Stimulated activated naive CD8-positive, alpha-beta T cell treated with anti-CD3 and anti-CD28 coated beads, Interleukin-15, Interleukin-2, amounts not matched to agents 100 ng/mL and 50 ng/mL, for 24 hours (primary cell): ENCODE measurements at regions not wholly inside any gene's neighbourhood (a gene's known extent, or its start where the extent isn't known, plus 50 kb on each side); places are given as distances from the start of the nearest gene placed in this dataset.

ENCODE experiments used
- H3K27ac Mint-ChIP-seq: one replicate; pipeline ENCODE4 v1.8.0; 2021; ENCODE audit warnings: mild to moderate bottlenecking, mixed read lengths
- H3K27me3 Mint-ChIP-seq: one replicate; pipeline ENCODE4 v1.8.0; 2021; ENCODE audit warnings: mixed read lengths
- H3K36me3 Mint-ChIP-seq: one replicate; pipeline ENCODE4 v1.8.0; 2021; ENCODE audit warnings: low read depth, mixed read lengths
- H3K4me1 Mint-ChIP-seq: one replicate; pipeline ENCODE4 v1.8.0; 2021; ENCODE audit warnings: low read depth, mixed read lengths
- H3K4me3 Mint-ChIP-seq: one replicate; pipeline ENCODE4 v1.8.0; 2021; ENCODE audit warnings: mild to moderate bottlenecking, mixed read lengths
- H3K9me3 Mint-ChIP-seq: one replicate; pipeline ENCODE4 v1.8.0; 2021; ENCODE audit warnings: mixed read lengths

DNA sequence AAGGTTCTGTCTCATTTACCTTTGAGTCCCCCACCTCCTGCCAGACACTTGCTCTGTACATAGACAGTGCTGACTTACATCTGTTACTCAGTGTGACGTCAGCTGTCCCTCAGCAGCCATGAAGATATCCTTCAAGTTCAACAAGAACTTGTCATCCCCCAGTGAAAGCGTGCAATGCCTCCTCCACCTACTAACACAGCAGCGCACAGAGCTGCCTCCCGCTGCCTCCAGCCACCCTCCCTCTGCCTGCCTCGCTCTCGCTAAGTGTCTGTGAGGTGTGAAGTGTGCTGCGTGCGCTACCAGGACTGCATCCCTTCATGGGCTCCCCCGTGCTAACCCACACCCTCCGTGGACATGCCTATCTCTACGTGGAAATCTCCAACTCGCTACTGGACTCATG lies 621.4 kb downstream of the BRD1 start:
- no peaks in the 10 kb centered on the region for H3K4me1 Mint-ChIP-seq

DNA sequence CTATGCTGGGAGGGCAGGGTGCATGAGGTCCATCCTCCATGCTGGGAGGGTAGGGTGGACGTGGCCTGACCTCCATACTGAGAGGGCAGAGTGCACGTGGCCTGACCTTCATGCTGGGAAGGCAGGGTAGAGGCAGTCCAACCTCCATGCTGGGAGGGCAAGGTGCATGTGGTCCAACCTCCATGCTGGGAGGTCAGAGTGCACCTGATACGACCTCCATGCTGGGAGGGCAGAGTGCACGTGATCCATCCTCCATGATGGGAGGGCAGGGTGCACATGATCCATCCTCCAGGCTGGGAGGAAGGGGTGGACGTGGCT lies 622.2 kb downstream of the BRD1 start:
- H3K9me3 Mint-ChIP-seq, result no peaks in the 10 kb centered on the region
- no peaks in the 10 kb centered on the region for H3K4me1 Mint-ChIP-seq
- no peaks in the 10 kb centered on the region for H3K27me3 Mint-ChIP-seq
- H3K4me3 Mint-ChIP-seq, result no peak overlapping the region
- H3K27ac Mint-ChIP-seq, result no peak overlapping the region
- no peaks in the 10 kb centered on the region for H3K36me3 Mint-ChIP-seq

More for the DNA sequence above, 621.4 kb downstream of the BRD1 start:
- no peaks in the 10 kb centered on the region for H3K27me3 Mint-ChIP-seq
- H3K27ac Mint-ChIP-seq, result no peak overlapping the region
- no peaks in the 10 kb centered on the region for H3K9me3 Mint-ChIP-seq
- no peaks in the 10 kb centered on the region for H3K36me3 Mint-ChIP-seq
- H3K4me3 Mint-ChIP-seq, result no peak overlapping the region

DNA sequence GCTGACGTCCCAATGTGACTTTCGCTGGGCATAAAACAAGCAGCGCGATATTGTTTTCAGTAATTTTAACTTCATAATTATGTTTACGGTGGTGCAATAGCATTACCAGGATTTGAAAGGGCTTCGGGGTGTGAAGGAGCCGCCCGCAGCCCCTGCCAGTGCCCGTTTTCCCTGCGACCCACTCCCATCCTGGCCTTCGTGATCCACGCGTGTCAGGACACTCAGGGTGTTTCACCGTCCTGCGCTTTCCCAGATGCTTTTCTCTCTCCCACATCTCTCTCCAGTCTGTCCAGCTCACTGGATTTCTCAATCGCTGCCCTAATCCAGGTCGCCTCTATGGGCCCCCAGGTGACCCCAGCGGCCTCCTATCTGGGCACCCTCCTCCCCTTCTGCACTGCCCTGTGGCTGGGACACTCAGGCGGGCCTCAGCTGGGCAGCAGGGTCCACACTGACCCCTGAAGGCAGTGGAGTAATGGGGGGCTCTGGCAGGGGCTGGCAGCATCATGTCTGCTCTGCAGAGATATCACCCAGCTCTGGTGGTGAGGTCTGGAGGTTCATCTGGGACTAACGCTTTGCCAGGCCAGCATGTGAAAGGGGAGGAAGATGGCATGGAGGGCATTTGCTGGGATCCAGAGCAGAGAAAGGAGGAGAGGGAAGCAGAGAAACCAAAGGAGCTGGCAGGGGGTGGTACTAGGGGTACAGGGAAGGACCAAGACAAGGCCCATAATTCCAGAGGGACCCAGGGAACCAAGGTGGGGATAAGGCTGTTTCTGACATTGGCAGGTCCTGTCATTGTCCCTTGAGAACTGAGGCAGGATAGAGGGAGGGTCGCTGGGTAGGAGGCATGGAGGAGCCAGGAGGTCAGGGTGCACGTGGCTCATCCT lies 622.8 kb downstream of the BRD1 start:
- Mint-ChIP-seq H3K36me3 (no peaks in the 10 kb centered on the region), H3K4me1 (no peaks in the 10 kb centered on the region), H3K27ac (no peak overlapping the region), H3K4me3 (no peak overlapping the region), H3K9me3 (no peaks in the 10 kb centered on the region), H3K27me3 (no peaks in the 10 kb centered on the region)

DNA sequence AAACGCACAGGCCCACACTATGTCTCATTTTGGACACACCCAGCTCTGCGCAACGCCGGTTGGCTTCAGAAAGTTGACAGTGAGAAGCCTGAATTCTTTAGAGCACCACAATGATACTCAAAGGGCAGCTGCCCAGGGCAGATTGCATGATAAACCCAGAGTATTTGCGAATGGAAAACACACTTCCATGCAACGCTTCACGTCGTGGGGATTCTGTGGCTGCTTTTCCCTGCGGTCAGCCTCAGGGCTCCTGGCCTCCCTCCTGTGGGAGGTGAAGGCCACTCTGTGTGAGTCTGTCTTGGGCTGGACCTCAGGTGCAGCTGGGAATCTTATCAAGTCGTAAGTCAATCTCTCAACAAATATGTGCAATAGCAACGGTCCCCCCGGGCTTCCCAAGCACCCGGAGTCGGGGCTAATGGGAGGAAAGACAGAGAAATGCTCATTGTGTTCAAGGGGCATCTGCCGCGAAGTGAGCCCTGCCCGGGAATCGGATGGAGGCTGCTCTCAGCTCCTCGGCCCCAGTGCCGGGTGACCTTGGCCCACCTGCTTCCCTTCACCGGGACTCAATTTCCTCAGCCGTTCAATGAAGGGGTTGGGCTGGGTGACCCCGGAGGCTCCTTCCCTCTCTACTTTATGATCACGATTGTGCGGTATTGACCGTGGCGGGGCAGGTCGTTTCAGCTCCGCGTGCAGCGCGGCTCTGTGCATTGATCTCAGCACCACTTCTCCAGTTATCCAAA lies 623.6 kb downstream of the BRD1 start:
- Mint-ChIP-seq H3K4me3 (no peak overlapping the region), H3K36me3 (no peaks in the 10 kb centered on the region), H3K9me3 (no peaks in the 10 kb centered on the region), H3K27ac (no peak overlapping the region), H3K27me3 (no peaks in the 10 kb centered on the region), H3K4me1 (no peaks in the 10 kb centered on the region)

DNA sequence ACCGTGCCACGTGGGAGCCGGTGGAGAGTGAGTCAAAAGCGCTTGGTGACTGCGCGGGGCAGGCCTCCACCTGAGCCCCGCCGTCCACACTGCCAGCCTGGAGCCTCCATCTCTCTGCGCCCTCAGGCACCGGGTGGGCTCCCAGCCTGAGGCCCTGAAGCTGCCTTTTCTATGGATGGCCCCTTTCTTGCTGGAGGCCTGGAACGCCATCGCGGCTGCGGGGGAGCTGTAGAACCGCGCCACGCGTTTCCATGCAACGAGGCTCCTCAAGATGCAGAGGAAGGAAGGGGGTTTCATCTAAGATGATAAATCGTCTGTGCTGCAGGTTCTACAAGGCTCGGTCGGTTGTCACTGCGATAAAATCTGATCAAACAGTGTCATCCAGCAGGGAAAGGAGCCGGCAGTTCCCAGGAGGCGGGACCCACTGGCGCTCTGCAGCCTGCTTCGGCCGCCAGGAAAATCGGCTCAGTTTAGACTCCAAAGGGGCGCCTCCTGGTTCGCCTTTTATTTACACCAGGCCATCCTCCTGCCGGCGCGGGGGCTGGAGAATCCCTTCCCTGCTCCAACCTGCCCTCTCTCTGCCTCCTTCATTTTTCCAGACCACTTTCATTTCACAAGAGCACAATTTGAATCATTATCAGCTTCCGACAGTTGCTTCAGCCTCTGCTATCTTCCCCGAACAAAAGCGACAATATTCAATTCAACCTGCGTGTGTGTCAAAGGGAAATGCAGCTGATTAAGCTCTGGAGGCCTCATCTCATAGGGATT lies 624.4 kb downstream of the BRD1 start:
- no peaks in the 10 kb centered on the region for H3K36me3 Mint-ChIP-seq
- no peaks in the 10 kb centered on the region for H3K9me3 Mint-ChIP-seq
- no peak overlapping the region for H3K4me3 Mint-ChIP-seq
- H3K27ac Mint-ChIP-seq, result no peak overlapping the region
- H3K27me3 Mint-ChIP-seq, result peaks cover under 1% of the 10 kb centered on the region
- H3K4me1 Mint-ChIP-seq, result no peaks in the 10 kb centered on the region

DNA sequence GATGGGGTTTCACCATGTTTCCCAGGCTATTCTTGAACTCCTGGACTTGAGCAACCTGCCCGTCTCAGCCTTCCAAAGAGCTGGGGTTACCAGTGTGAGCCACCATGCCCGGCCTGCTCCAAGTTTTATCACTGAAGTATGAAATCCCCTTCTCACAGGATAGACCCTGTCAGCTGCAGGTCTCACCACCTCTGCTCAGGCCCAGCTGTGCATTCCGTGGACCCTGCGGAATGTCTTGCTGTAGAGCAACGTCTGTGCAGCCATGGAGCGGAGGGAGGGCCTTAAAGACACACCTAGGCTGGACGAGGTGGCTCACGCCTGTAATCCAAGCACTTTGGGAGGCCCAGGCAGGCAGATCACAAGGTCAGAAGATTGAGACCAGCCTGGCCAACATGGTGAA lies 625.4 kb downstream of the BRD1 start:
- H3K27ac Mint-ChIP-seq, result no peak overlapping the region
- H3K9me3 Mint-ChIP-seq, result no peaks in the 10 kb centered on the region
- H3K4me1 Mint-ChIP-seq, result no peaks in the 10 kb centered on the region
- H3K4me3 Mint-ChIP-seq, result no peak overlapping the region
- H3K27me3 Mint-ChIP-seq, result peaks cover 7% of the 10 kb centered on the region
- H3K36me3 Mint-ChIP-seq, result no peaks in the 10 kb centered on the region

DNA sequence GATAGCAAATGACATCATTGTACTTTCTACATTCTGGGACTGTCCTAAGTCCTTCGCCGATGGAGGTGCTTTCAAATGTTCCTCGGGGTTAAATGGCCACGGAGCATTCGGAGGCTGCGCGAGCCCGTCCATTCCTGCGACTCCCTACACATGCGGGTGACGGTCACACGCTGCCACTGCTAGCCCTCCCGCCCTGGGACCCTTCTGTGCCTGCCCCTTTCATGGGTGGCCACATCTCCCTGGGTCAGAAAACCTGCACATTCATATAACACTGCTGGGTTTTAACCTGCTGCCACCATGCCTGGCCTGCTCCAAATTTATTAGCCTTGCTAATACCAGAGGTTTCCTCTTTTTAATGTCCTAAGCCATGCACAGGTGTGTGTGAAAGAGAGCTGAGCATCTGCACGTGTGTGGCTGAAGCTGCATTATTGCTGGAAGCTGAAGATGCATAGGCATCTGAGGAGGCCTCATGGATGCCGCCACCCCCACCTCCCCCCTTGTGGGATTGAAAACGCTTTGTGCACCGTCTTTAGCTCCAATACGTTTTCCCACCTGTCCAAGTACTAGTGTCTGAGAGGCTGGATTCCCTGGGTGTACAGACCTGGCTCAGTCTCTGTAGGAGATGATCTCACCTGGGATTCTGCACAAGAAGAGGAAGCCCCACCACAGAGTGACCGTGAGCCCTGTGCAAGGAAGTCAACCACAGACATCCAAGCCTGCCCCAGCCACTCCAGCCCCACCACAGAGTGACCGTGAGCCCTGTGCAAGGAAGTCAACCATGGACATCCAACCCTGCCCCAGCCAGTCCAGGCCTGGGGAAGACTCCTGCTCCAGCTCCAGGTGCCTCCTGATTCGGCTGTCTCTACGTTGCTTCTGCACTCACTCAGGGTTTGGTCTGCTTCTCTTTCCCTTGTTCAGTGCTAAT lies 626.4 kb downstream of the BRD1 start:
- H3K4me3 Mint-ChIP-seq, result no peak overlapping the region
- no peaks in the 10 kb centered on the region for H3K4me1 Mint-ChIP-seq
- H3K36me3 Mint-ChIP-seq, result no peaks in the 10 kb centered on the region
- H3K9me3 Mint-ChIP-seq, result no peaks in the 10 kb centered on the region
- H3K27me3 Mint-ChIP-seq, result peaks cover 7% of the 10 kb centered on the region
- no peak overlapping the region for H3K27ac Mint-ChIP-seq

DNA sequence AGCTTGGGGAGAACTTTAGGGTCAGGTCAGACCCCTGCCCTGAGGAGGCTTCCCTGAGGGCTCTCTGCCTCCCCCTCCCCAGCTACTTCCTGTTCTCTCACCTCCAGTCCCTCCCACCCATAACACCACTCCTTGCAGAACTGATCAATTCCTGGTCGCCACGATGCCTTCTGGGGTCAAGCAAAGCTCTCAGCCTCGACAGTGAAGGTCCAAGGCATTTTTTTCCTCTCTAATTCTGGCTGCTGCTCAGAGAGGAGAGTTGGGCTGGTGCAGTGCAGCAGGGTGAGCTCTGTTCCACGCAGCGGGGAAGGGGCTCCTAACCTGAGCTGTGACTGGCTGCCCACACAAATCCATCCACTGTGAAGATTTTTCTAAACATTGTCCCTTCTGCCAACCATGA lies 628.4 kb downstream of the BRD1 start:
- Mint-ChIP-seq H3K9me3 (no peaks in the 10 kb centered on the region), H3K36me3 (no peaks in the 10 kb centered on the region), H3K4me3 (no peak overlapping the region), H3K27ac (no peak overlapping the region), H3K4me1 (no peaks in the 10 kb centered on the region), H3K27me3 (peaks cover 7% of the 10 kb centered on the region)

DNA sequence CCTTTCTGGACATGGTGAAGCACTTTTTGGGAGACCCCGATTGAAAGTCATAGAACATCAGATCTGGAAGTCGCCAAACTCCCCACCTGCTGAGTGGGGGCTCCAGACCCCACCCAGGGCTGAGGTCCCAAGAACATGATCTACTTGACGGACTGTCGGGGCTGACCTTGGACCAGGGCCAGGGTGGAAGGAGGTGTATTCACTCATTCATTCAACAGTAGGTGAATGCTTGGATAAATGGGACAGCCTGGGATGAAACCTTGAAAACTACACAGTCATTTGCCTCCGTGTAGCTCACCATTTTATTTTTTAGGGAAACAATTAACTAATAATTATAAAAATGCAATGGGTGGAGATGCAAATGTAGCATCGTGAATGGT lies 629.0 kb downstream of the BRD1 start:
- Mint-ChIP-seq H3K27ac (no peak overlapping the region), H3K27me3 (peaks cover 7% of the 10 kb centered on the region), H3K9me3 (no peaks in the 10 kb centered on the region), H3K36me3 (no peaks in the 10 kb centered on the region), H3K4me1 (no peaks in the 10 kb centered on the region), H3K4me3 (no peak overlapping the region)

DNA sequence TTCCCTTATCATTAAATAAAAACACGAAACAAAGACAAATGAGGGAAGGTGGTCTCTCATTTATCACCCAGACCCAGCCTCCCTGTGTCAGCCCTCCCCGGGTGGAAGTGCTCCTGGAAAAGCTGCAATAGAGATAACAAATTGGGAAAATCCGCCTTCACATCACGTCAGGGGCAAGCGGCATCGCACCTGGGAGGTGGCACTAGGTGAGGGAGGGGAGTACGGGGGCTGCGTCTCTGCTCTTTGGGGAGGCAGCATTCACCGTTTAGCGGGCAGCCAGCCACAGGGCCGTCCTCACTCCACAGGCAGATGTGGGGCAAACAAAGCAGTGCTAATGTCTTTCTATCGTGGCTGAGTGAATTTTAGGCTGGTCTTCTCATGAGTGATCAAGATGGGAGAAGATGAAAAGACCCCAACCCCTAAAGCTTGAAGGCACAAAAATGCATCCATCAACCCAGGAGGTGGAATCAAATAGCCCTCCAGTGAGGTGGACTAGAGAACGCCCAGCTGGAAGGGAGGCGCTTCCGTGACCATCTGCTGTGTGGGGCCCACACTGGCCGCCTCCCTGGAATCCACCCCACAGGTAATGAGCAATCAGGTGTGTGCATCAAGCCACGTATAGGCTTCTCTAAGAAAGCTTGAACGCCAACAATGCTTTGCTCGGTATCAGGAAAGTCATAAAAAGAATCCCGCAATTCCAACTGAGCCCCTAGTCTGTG lies 629.5 kb downstream of the BRD1 start:
- Mint-ChIP-seq H3K4me1 (no peaks in the 10 kb centered on the region), H3K9me3 (no peaks in the 10 kb centered on the region), H3K27me3 (peaks cover 7% of the 10 kb centered on the region), H3K4me3 (no peak overlapping the region), H3K27ac (no peak overlapping the region), H3K36me3 (no peaks in the 10 kb centered on the region)

DNA sequence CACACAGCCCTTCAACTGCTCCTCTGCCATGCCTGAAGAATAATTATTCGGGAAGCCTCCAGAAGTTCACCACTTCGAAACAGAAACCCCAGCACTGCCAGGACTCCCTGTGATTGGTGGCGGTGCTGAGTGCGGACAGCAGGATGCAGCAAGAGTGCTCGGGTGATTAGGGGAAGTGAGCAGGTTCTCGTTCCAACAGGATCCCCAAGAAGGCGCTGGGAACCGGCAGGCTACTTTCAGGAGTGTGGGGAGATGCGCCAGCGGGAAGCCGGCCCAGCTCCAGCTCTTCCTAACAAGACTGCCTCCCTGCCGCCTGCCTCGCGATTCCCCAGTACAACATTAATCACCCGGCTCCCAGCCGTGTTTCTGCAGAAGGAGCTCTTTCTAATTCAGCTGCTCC lies 630.2 kb downstream of the BRD1 start:
- peaks cover 7% of the 10 kb centered on the region for H3K27me3 Mint-ChIP-seq
- no peak overlapping the region for H3K4me3 Mint-ChIP-seq
- H3K36me3 Mint-ChIP-seq, result no peaks in the 10 kb centered on the region
- no peaks in the 10 kb centered on the region for H3K4me1 Mint-ChIP-seq
- no peak overlapping the region for H3K27ac Mint-ChIP-seq
- no peaks in the 10 kb centered on the region for H3K9me3 Mint-ChIP-seq

DNA sequence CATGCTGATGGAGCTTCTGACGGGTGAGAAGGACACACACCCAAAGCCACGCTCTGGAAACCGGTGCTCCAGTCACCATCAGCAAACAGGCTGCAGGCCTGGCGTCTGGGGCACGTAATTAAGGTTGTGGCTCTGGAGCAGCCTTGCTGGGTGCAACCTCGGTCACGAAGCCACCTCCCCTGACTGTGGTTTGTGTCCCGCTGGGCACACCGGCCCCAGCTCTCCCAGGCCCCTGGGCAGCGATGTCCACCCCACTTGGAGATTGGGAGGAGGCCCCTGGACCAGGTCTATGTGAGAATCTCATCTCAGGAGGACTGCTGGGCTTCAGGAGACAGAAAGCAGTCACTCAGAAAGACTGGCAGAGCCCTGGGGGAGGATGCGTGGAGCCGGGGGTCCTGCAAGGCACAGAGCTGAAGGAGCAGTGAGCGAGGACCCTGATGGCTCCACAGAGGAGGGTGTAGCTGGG lies 631.6 kb downstream of the BRD1 start:
- Mint-ChIP-seq H3K4me3 (no peak overlapping the region), H3K4me1 (no peaks in the 10 kb centered on the region), H3K36me3 (no peaks in the 10 kb centered on the region), H3K9me3 (no peaks in the 10 kb centered on the region), H3K27me3 (peaks cover 7% of the 10 kb centered on the region), H3K27ac (no peak overlapping the region)

DNA sequence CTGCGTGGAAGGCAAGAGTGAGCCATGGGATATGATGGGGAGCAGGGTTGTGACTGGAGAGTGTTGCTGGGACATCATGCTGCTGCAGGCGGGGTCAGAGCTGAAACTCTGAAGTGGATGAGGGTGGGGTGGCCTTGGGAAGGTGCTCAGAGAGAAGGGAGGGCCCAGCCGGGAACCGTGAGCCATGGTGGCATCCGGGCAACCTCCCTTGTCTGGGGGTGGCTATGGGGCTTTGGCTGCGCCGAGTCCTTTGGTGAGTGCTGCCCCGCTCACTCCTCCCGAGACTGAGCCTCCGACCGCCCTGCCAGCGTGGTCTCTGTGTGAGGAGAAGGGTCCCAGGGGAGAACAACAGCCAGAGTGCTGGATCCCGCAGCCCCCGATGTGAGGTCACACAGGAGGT lies 632.0 kb downstream of the BRD1 start:
- no peak overlapping the region for H3K27ac Mint-ChIP-seq
- no peaks in the 10 kb centered on the region for H3K36me3 Mint-ChIP-seq
- H3K9me3 Mint-ChIP-seq, result no peaks in the 10 kb centered on the region
- H3K4me3 Mint-ChIP-seq, result no peak overlapping the region
- H3K4me1 Mint-ChIP-seq, result no peaks in the 10 kb centered on the region
- peaks cover 7% of the 10 kb centered on the region for H3K27me3 Mint-ChIP-seq
